ENCODE measurements at regions not wholly inside any gene's neighbourhood (a gene's known extent, or its start where the extent isn't known, plus 50 kb on each side); places are given as distances from the start of the nearest gene placed in this dataset.

GRCh38 chr5:88428633-88429032 lies 160.0 kb upstream of the TMEM161B start:
- no peak for TF ChIP-seq CTCF (IDR thresholded peaks at IDR 0.05)
- TF ChIP-seq POLR2A (IDR thresholded peaks at IDR 0.05), result no peak
